GM12892 (cell line): ENCODE measurements at regions not wholly inside any gene's neighbourhood (a gene's known extent, or its start where the extent isn't known, plus 50 kb on each side); places are given as distances from the start of the nearest gene placed in this dataset.

ENCODE experiments used
- POLR2A ChIP-seq: IDR thresholded peaks from 2 replicates; pipeline ENCODE4 v1.6.1; 2011; ENCODE audit warnings: low read depth, low read length, control low read depth
- POLR2AphosphoS5 ChIP-seq: IDR thresholded peaks from 2 replicates; pipeline ENCODE4 v1.6.1; 2011; ENCODE audit warnings: low read depth, low read length, control low read depth

GRCh38 chr2:216967889-216968288 is 108.0 kb upstream of the TNP1 start:
- TF ChIP-seq POLR2AphosphoS5: no peak
- no peak for TF ChIP-seq POLR2A
